Karpas-422 (cell line): ENCODE measurements at regions not wholly inside any gene's neighbourhood (a gene's known extent, or its start where the extent isn't known, plus 50 kb on each side); places are given as distances from the start of the nearest gene placed in this dataset.
"Not testable (repeated sequence)": the region's sequence is repeated elsewhere in the genome, so short reads cannot be mapped to it uniquely, and the experiment has no call there.

Source experiments
- DNase-seq: peaks from one replicate; pipeline ENCODE4 v3.0.0-alpha.2; 2015
- H2AFZ ChIP-seq: fragments of 200-600 bp; sonication (generic); 2 replicates; pipeline ENCODE4 v1.6.1; 2014; ENCODE audit warnings: antibody characterized with exemption, low read length, mixed read lengths
- H3K27ac ChIP-seq: fragments of 200-600 bp; sonication (generic); 2 replicates; pipeline ENCODE4 v1.5.1; 2014; ENCODE audit warnings: mild to moderate bottlenecking, low read length, moderate library complexity
- H3K27me3 ChIP-seq: fragments of 200-600 bp; sonication (generic); 2 replicates; pipeline ENCODE4 v1.6.1; 2014; ENCODE audit warnings: low read length, mixed read lengths
- H3K36me3 ChIP-seq: fragments of 200-600 bp; sonication (generic); 2 replicates; pipeline ENCODE4 v1.6.1; 2014; ENCODE audit warnings: low read length, mixed read lengths; ENCODE audit not compliant: insufficient read depth
- H3K4me1 ChIP-seq: fragments of 200-600 bp; sonication (generic); 2 replicates; pipeline ENCODE4 v1.6.1; 2014; ENCODE audit warnings: mild to moderate bottlenecking, low read length, mixed read lengths
- H3K4me2 ChIP-seq: fragments of 200-600 bp; sonication (generic); 2 replicates; pipeline ENCODE4 v1.6.1; 2014; ENCODE audit warnings: low read length, low read depth, mild to moderate bottlenecking; ENCODE audit not compliant: poor library complexity, severe bottlenecking
- H3K4me3 ChIP-seq: fragments of 200-600 bp; sonication (generic); 2 replicates; pipeline ENCODE4 v1.5.1; 2014; ENCODE audit warnings: mild to moderate bottlenecking, antibody characterized with exemption, low read length, mixed read lengths
- H3K79me2 ChIP-seq: fragments of 200-600 bp; sonication (generic); 2 replicates; pipeline ENCODE4 v1.6.1; 2014; ENCODE audit warnings: mild to moderate bottlenecking, low read length, mixed read lengths
- H3K9ac ChIP-seq: fragments of 200-600 bp; sonication (generic); 2 replicates; pipeline ENCODE4 v1.6.0; 2014; ENCODE audit warnings: low read length
- H3K9me2 ChIP-seq: fragments of 200-600 bp; sonication (generic), shearing (Covaris generic); replicated peaks from 2 replicates; pipeline ENCODE4 v1.6.0; 2014; ENCODE audit warnings: mild to moderate bottlenecking, low read length, moderate library complexity; ENCODE audit not compliant: insufficient read depth
- H3K9me3 ChIP-seq: fragments of 300-700, 200-600 bp; sonication (generic); 2 replicates; pipeline ENCODE4 v1.6.1; 2014; ENCODE audit warnings: low read length, mixed read lengths
- H4K20me1 ChIP-seq: fragments of 200-600 bp; sonication (generic); 2 replicates; pipeline ENCODE4 v1.6.1; 2014; ENCODE audit warnings: mild to moderate bottlenecking, antibody characterized with exemption, low read length, low read depth; ENCODE audit not compliant: insufficient read depth

DNA sequence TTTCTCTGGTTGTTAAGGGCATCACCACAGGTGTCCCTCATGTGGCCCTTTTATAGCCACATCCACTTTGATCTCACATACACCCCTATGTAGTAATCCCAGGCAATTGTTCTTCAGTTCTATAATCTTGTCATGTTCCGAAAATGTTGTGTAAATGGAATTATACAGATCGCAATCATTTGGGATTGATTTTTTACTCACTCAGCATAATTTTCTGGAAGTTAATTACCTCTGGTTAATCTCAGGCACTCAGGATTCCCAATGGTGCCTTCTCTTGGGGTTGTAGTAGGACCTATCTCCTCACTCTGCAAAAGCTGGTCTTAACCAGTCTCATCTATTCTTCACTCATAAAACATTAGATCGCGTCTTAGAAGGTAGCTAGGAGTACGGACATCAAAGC lies 1549.6 kb upstream of the DDX18 start:
- no peak for DNase-seq
- H3K4me3 ChIP-seq = no peak overlapping the region
- no peak overlapping the region for H3K27ac ChIP-seq
- no peaks in the 10 kb centered on the region for H3K36me3 ChIP-seq
- H3K9ac ChIP-seq = no peak overlapping the region
- H3K4me2 ChIP-seq = no peak overlapping the region
- H2AFZ ChIP-seq = no peak overlapping the region
- no peaks in the 10 kb centered on the region for H4K20me1 ChIP-seq
- peaks cover 27% of the 10 kb centered on the region for H3K9me3 ChIP-seq
- H3K9me2 ChIP-seq = no peaks in the 10 kb centered on the region
- H3K27me3 ChIP-seq = no peaks in the 10 kb centered on the region
- no peaks in the 10 kb centered on the region for H3K79me2 ChIP-seq
- H3K4me1 ChIP-seq = no peaks in the 10 kb centered on the region

DNA sequence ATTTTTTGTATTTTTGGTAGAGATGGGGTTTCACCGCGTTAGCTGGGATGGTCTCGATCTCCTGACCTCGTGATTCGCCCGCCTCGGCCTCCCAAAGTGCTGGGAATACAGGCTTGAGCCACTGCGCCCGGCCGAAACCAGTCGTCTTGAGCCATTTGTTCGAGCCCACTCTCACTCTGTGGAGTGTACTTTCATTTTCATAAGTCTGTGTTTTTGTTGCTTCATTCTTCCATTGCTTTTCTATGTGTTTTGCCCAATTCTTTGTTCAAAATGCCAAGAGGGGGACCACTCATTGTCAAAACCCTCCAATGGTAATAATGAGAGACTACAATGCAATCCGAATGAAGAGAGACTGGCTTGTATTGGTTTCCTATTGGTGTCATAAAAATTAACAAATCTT lies 1545.5 kb upstream of the DDX18 start:
- H3K9ac ChIP-seq = no peak overlapping the region
- no peak overlapping the region for H3K4me3 ChIP-seq
- H4K20me1 ChIP-seq = no peaks in the 10 kb centered on the region
- H3K9me3 ChIP-seq = peaks cover 18% of the 10 kb centered on the region
- H3K9me2 ChIP-seq = no peaks in the 10 kb centered on the region
- no peaks in the 10 kb centered on the region for H3K79me2 ChIP-seq
- no peaks in the 10 kb centered on the region for H3K36me3 ChIP-seq
- DNase-seq = no peak
- no peak overlapping the region for H2AFZ ChIP-seq
- H3K27ac ChIP-seq = no peak overlapping the region
- no peaks in the 10 kb centered on the region for H3K4me1 ChIP-seq
- H3K4me2 ChIP-seq = no peak overlapping the region
- no peaks in the 10 kb centered on the region for H3K27me3 ChIP-seq

DNA sequence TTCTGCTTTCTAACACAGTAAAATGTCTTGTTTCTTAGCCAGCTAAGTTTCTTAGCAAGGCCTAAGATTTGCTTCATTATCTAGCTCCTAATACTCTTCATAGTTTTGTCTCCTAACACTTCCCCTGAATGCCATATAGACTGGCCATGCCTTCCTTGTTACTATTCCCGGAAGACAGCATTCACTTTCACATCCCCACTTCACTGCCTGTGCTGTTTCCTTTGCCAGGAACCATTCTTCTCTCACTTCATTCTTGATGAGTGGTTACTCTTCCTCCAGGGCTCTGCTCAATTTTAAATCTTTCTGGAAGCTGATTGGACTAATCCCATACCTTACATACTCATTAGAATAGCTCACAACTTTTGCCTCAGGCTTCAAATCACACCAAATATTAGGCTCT lies 1510.2 kb upstream of the DDX18 start:
- Histone ChIP-seq H3K4me2 (no peak overlapping the region), H3K9me2 (no peaks in the 10 kb centered on the region), H4K20me1 (no peaks in the 10 kb centered on the region), H2AFZ (no peak overlapping the region), H3K79me2 (no peaks in the 10 kb centered on the region), H3K36me3 (no peaks in the 10 kb centered on the region), H3K4me1 (no peaks in the 10 kb centered on the region), H3K27me3 (no peaks in the 10 kb centered on the region), H3K4me3 (no peak overlapping the region), H3K9ac (no peak overlapping the region), H3K9me3 (peaks cover 6% of the 10 kb centered on the region; the same call in 1 of the 2 replicates), H3K27ac (no peak overlapping the region)
- no peak for DNase-seq

DNA sequence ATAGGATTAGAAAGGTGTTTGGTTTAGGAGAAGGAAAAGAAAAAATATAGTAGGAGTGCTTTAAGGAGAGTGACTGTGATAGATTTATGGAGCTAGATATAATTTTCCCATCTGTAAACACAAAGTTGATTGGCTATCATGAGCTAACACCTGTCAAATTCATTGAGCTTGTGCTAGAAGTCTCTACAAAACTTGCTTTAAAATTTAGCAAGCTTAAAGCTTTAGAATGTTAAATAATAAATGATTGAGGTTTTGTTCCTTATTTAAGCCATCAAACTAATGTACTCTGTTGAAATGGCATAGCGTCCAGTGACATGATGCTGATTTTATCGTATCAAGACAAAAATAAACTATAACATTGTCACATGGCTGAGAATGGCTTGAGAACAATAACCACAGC lies 1497.4 kb upstream of the DDX18 start:
- Histone ChIP-seq H4K20me1 (no peaks in the 10 kb centered on the region), H3K27ac (no peak overlapping the region), H3K4me1 (no peaks in the 10 kb centered on the region), H2AFZ (no peak overlapping the region), H3K9ac (no peak overlapping the region), H3K4me3 (no peak overlapping the region), H3K79me2 (no peaks in the 10 kb centered on the region), H3K4me2 (no peak overlapping the region), H3K9me3 (peaks cover 7% of the 10 kb centered on the region; the same call in 1 of the 2 replicates), H3K27me3 (no peaks in the 10 kb centered on the region), H3K9me2 (0 out of 2 replicates have a peak, but pooled peaks cover 3% of the 10 kb centered on the region), H3K36me3 (no peaks in the 10 kb centered on the region)
- DNase-seq = no peak

DNA sequence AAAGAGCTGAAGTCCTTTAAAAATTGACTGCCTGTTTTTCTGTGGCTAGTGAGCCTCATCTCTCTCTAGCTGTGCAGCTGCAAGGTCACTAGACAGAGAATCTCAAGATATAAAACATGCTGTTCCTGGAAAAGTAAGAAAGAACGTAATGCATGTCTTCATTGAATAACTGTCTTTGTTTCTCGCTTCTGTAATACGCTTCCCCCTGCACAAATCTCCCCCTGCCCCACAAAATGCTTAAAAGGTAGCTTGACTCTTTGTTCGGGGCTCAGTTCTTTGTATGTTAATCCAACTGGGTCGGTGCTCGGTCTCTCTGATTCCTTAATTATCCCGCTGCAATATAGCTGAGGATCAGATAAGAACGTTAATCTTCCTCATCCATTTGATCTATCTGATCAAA lies 1495.9 kb upstream of the DDX18 start:
- not testable (repeated sequence) for H3K27me3 ChIP-seq, H3K4me2 ChIP-seq, H3K4me3 ChIP-seq, H2AFZ ChIP-seq, H3K4me1 ChIP-seq, H3K9me2 ChIP-seq, H3K36me3 ChIP-seq, H3K9ac ChIP-seq, H3K79me2 ChIP-seq, H3K27ac ChIP-seq, H3K9me3 ChIP-seq, H4K20me1 ChIP-seq, DNase-seq

DNA sequence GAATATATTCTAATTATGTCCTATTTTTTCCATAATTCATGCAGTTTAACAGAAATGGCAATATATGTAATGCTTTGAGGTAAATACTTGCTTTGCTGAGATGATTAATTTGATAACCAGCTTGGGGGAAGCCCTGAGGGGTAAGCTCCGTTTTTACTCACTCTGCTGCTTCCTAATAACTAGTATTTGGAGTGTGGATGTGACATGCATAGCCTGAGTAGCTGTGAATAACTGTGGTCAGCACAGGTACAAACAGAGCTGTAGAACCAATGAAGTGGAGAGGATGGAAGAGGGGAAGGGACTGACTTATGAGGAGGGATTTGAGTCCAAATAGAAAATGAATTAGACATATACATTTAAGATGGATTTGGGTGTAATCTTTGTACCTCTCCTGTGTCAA lies 1495.5 kb upstream of the DDX18 start:
- no peak for DNase-seq
- 0 out of 2 replicates have a peak, but pooled peaks cover 3% of the 10 kb centered on the region for H3K9me2 ChIP-seq
- H3K9me3 ChIP-seq = peaks cover 6% of the 10 kb centered on the region; the same call in 1 of the 2 replicates
- H3K9ac ChIP-seq = no peak overlapping the region
- no peaks in the 10 kb centered on the region for H3K79me2 ChIP-seq
- no peak overlapping the region for H3K4me3 ChIP-seq
- H2AFZ ChIP-seq = no peak overlapping the region
- no peaks in the 10 kb centered on the region for H3K36me3 ChIP-seq
- H3K4me1 ChIP-seq = no peaks in the 10 kb centered on the region
- no peak overlapping the region for H3K27ac ChIP-seq
- H3K4me2 ChIP-seq = no peak overlapping the region
- no peaks in the 10 kb centered on the region for H4K20me1 ChIP-seq
- no peaks in the 10 kb centered on the region for H3K27me3 ChIP-seq

DNA sequence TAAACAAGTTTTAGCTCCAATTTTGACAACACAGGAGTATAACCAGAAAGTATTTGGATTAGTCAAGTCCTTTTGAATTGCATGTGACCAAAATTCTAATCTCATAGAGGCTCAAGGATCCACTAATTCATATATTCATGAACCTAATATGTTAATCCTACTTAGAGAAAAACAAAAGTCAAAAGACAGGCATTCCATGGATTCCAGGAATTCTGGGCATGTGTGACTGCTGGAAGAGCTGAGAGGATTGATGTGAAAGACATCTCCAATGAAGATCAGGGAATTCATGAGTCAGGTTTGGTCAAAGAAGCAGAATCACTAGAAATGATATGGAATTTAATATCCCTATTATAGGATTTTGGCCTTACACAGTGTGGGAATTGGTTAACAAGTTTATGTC lies 1494.6 kb upstream of the DDX18 start:
- no peaks in the 10 kb centered on the region for H4K20me1 ChIP-seq
- no peak overlapping the region for H3K4me2 ChIP-seq
- peaks cover 6% of the 10 kb centered on the region; the same call in 1 of the 2 replicates for H3K9me3 ChIP-seq
- H3K36me3 ChIP-seq = no peaks in the 10 kb centered on the region
- no peak overlapping the region for H3K4me3 ChIP-seq
- H3K27me3 ChIP-seq = no peaks in the 10 kb centered on the region
- no peak overlapping the region for H3K27ac ChIP-seq
- H3K4me1 ChIP-seq = no peaks in the 10 kb centered on the region
- DNase-seq = no peak
- no peak overlapping the region for H2AFZ ChIP-seq
- no peak overlapping the region for H3K9ac ChIP-seq
- H3K9me2 ChIP-seq = 0 out of 2 replicates have a peak, but pooled peaks cover 3% of the 10 kb centered on the region
- H3K79me2 ChIP-seq = no peaks in the 10 kb centered on the region

DNA sequence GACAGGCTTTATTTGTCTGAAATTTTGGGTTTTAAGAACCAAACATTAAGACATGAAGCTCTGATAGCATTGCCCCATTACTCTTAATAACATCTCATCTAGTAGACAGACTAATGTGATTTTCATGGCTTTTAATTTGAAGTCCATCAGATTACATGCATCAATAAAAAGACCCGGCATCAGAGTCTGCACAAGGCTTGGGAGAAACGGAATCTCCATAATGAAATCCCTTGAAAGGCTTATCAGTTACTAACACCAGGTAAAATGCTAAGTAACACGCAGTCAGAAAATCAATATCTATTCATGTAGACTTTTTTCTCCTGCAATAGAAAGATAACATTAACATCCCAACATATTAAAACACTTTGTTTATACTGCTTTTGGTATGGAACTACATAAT lies 1485.2 kb upstream of the DDX18 start:
- Histone ChIP-seq H2AFZ (no peak overlapping the region), H4K20me1 (no peaks in the 10 kb centered on the region), H3K4me3 (no peak overlapping the region), H3K4me2 (no peak overlapping the region), H3K9me3 (no peaks in the 10 kb centered on the region), H3K27ac (no peak overlapping the region), H3K9ac (no peak overlapping the region), H3K36me3 (no peaks in the 10 kb centered on the region), H3K4me1 (no peaks in the 10 kb centered on the region), H3K9me2 (no peaks in the 10 kb centered on the region; the same call in none of the 2 replicates), H3K27me3 (no peaks in the 10 kb centered on the region), H3K79me2 (no peaks in the 10 kb centered on the region)
- no peak for DNase-seq

DNA sequence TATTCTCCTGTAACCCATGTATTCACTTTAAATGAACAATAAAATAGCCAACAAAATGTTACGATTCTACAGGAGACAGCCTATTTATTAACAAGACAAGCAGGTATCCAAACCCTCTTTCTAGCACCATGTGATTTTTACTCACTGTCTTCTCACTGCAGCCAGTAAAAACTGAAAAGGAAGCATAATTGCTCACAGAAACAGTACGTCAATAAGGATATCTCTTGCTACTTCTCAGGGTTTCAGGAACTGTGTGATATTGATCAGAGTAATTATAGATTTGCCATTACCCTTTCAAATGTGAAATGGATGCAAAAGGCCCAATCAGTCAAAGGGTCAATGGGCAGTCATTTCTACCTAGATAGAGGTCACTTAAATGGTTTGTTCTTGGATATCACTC lies 1473.8 kb upstream of the DDX18 start:
- no peak overlapping the region for H3K27ac ChIP-seq

More for the DNA sequence above, 1473.8 kb upstream of the DDX18 start:
- Histone ChIP-seq H3K4me3 (no peak overlapping the region), H4K20me1 (no peaks in the 10 kb centered on the region), H3K4me1 (no peaks in the 10 kb centered on the region), H3K9me3 (0 out of 2 replicates have a peak, but pooled peaks cover 4% of the 10 kb centered on the region), H3K9me2 (no peaks in the 10 kb centered on the region), H3K79me2 (no peaks in the 10 kb centered on the region), H2AFZ (no peak overlapping the region), H3K4me2 (no peak overlapping the region), H3K27me3 (no peaks in the 10 kb centered on the region), H3K9ac (no peak overlapping the region), H3K36me3 (no peaks in the 10 kb centered on the region)
- no peak for DNase-seq
